A673 (cell line): ENCODE measurements at regions not wholly inside any gene's neighbourhood (a gene's known extent, or its start where the extent isn't known, plus 50 kb on each side); places are given as distances from the start of the nearest gene placed in this dataset.

Experiments used
- EZH2 ChIP-seq: fragments of 200-600 bp; sonication (generic); IDR thresholded peaks from 2 replicates; pipeline ENCODE4 v1.6.1; 2017; ENCODE audit warnings: borderline replicate concordance, low read depth, mild to moderate bottlenecking, mixed read lengths, antibody characterized with exemption, low read length; ENCODE audit not compliant: poor library complexity, severe bottlenecking
- TF ChIP-seq, protein P1 (sequence below): fragments of 300-800, 200-600 bp; sonication (generic); conservative IDR thresholded peaks from 2 replicates; pipeline ENCODE4 v1.5.1; 2017; ENCODE audit warnings: low read depth, mild to moderate bottlenecking, antibody characterized with exemption, low read length, moderate library complexity, mixed read lengths

DNA sequence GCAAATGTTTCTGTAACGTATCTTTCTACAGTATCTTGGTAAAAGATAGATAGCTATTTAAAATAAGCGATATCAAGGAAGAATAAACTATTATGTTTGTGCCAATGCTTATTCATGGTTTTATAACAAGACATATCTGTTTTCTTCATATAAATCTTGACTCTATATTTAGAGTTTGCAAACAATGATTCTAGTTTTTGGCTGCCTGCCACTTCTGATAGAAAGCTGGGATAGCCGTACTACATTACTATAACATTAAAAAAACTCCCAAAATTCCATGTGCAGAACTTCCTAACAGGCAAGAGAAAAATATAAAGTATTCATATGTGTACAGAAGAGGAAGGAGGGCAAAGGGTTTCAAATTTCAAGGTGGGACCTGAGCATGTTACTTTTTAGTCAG lies 985.0 kb downstream of the BCL11A start:
- no peak for TF ChIP-seq EZH2
- TF ChIP-seq, protein P1, sequence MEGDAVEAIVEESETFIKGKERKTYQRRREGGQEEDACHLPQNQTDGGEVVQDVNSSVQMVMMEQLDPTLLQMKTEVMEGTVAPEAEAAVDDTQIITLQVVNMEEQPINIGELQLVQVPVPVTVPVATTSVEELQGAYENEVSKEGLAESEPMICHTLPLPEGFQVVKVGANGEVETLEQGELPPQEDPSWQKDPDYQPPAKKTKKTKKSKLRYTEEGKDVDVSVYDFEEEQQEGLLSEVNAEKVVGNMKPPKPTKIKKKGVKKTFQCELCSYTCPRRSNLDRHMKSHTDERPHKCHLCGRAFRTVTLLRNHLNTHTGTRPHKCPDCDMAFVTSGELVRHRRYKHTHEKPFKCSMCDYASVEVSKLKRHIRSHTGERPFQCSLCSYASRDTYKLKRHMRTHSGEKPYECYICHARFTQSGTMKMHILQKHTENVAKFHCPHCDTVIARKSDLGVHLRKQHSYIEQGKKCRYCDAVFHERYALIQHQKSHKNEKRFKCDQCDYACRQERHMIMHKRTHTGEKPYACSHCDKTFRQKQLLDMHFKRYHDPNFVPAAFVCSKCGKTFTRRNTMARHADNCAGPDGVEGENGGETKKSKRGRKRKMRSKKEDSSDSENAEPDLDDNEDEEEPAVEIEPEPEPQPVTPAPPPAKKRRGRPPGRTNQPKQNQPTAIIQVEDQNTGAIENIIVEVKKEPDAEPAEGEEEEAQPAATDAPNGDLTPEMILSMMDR: no peak
